ENCODE measurements at regions not wholly inside any gene's neighbourhood (a gene's known extent, or its start where the extent isn't known, plus 50 kb on each side); places are given as distances from the start of the nearest gene placed in this dataset.
"Not testable (repeated sequence)": the region's sequence is repeated elsewhere in the genome, so short reads cannot be mapped to it uniquely, and the experiment has no call there.

DNA sequence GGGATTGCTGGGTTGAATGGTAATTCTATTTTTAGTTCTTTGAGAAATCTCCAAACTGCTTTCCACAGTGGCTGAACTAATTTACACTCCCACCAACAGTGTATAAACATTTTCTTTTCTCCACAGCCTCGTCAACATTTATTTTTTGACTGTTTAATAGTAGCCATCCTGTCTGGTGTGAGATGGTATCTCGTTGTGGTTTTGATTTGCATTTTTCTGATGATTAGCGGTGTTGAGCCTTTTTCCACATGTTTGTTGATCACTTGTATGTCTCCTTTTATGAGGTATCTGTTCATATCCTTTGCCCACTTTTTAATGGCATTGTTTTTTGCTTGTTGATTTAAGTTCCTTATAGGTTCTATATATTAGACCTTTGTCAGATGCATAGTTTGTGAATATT lies 85.1 kb upstream of the SMAD3 start:
- H3K4me3 ChIP-seq; H3K36me3 ChIP-seq; intact Hi-C loops (cut with DNase I; ENCODE audit: low total_unique reads); H3K9me3 ChIP-seq; H3K4me1 ChIP-seq; DNase-seq; H3K27me3 ChIP-seq; H3K27ac ChIP-seq; in situ Hi-C loops (cut with MboI; ENCODE audit: low pct_ligation_motif_present in 1 of 4, low pct_unique_long_range_greater_than_20kb in 1 of 4, low sequenced_read_pairs in 3 of 4): not testable (repeated sequence)
- 45% methylated on average over 2 to 3 of the region's 3 CpGs for WGBS, 2 donors (ENCODE audit: low coverage in 1 of 2)

DNA sequence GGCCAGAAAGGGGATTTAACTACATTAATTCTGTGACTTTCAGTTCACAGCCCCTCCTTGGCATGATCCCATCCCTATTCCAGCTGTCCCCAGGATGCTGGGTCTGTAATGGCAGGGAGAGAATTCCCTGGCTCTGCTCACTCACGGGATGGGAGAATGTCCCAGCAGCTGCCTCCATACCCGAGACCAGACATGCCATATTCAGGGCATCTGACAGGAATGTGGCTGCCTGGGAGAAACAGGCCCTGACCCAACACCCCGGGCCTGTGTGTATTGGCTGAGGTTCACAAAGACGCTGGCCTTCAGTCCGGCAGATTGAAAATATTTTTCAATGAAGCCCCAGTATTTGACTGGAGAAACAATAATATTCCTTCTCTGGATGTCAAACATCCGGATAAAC lies 83.6 kb upstream of the SMAD3 start:
- Histone ChIP-seq H3K4me1 (no peaks in the 10 kb centered on the region), H3K9me3 (no peaks in the 10 kb centered on the region), H3K36me3 (no peaks in the 10 kb centered on the region), H3K27me3 (no peaks in the 10 kb centered on the region), H3K4me3 (no peak overlapping the region), H3K27ac (no peak overlapping the region)
- in situ Hi-C loops (cut with MboI; ENCODE audit: low pct_ligation_motif_present in 1 of 4, low pct_unique_long_range_greater_than_20kb in 1 of 4, low sequenced_read_pairs in 3 of 4), result no loop called here
- 82% methylated on average over 6 of the region's 6 CpGs; no CpG with 5 or more reads in 1 of the 2 donors for WGBS, 2 donors (ENCODE audit: low coverage in 1 of 2)
- no peak for DNase-seq
- TF ChIP-seq POLR2AphosphoS5 (IDR thresholded peaks at IDR 0.05) (no peak), POLR2A (IDR thresholded peaks at IDR 0.05) (no peak), EP300 (IDR thresholded peaks at IDR 0.05; ENCODE audit: low read depth) (no peak)
- TF ChIP-seq, protein P1, sequence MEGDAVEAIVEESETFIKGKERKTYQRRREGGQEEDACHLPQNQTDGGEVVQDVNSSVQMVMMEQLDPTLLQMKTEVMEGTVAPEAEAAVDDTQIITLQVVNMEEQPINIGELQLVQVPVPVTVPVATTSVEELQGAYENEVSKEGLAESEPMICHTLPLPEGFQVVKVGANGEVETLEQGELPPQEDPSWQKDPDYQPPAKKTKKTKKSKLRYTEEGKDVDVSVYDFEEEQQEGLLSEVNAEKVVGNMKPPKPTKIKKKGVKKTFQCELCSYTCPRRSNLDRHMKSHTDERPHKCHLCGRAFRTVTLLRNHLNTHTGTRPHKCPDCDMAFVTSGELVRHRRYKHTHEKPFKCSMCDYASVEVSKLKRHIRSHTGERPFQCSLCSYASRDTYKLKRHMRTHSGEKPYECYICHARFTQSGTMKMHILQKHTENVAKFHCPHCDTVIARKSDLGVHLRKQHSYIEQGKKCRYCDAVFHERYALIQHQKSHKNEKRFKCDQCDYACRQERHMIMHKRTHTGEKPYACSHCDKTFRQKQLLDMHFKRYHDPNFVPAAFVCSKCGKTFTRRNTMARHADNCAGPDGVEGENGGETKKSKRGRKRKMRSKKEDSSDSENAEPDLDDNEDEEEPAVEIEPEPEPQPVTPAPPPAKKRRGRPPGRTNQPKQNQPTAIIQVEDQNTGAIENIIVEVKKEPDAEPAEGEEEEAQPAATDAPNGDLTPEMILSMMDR (IDR thresholded peaks at IDR 0.05), result no peak
- intact Hi-C loops (cut with DNase I; ENCODE audit: low total_unique reads), result no loop called here

DNA sequence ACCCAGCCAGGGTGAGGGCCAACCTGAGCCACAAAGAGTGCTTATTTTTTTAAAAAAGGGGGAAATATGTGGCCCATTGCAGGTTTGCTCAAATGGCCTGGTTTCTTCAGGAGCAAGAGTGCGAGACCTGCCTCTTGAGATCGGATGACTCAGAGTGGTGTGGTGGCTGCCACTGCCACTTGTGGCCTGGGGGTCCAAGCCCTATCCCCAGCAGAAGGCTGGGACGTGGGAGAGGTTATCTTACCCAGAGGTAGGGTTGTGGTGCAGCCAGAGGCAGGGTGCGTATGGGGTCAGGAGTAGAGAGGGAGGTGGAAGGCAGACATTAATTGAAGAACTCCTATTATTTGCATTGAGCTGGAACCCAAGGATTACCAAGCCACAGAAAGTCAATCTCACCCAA lies 83.2 kb upstream of the SMAD3 start:
- no peak overlapping the region for H3K27ac ChIP-seq
- 89% methylated on average over 4 of the region's 4 CpGs; no CpG with 5 or more reads in 1 of the 2 donors for WGBS, 2 donors (ENCODE audit: low coverage in 1 of 2)
- H3K4me3 ChIP-seq, result no peak overlapping the region
- DNase-seq, result no peak
- intact Hi-C loops (cut with DNase I; ENCODE audit: low total_unique reads), result no loop called here
- H3K27me3 ChIP-seq, result no peaks in the 10 kb centered on the region
- H3K36me3 ChIP-seq, result no peaks in the 10 kb centered on the region
- TF ChIP-seq POLR2AphosphoS5 (IDR thresholded peaks at IDR 0.05), result no peak
- no peak for TF ChIP-seq EP300 (IDR thresholded peaks at IDR 0.05; ENCODE audit: low read depth)
- no peak for TF ChIP-seq POLR2A (IDR thresholded peaks at IDR 0.05)
- H3K9me3 ChIP-seq, result no peaks in the 10 kb centered on the region
- H3K4me1 ChIP-seq, result no peaks in the 10 kb centered on the region
- in situ Hi-C loops (cut with MboI; ENCODE audit: low pct_ligation_motif_present in 1 of 4, low pct_unique_long_range_greater_than_20kb in 1 of 4, low sequenced_read_pairs in 3 of 4), result no loop called here

DNA sequence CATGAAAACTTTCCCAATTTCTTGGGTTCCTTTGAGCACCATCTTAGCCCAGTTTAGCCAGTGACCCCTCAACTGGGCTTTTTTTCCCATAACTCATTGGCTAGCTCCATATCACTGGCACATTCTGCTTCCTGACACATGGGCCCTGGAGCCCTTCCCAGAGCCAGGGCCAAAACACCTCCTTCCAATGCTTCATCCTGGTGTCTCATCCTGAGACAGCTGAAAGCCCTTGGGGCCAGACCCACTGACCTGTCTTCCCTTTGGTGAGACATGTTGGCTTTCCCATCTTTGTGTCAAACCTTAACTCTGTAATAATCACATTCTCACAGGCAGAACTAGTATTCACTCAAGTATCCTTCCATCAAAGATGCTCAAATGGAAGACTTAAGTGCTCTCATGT lies 82.6 kb upstream of the SMAD3 start:
- H3K27me3 ChIP-seq, result no peaks in the 10 kb centered on the region
- H3K4me3 ChIP-seq, result no peak overlapping the region
- DNase-seq, result no peak
- no peaks in the 10 kb centered on the region for H3K36me3 ChIP-seq
- in situ Hi-C loops (cut with MboI; ENCODE audit: low pct_ligation_motif_present in 1 of 4, low pct_unique_long_range_greater_than_20kb in 1 of 4, low sequenced_read_pairs in 3 of 4) (no loop called here), intact Hi-C loops (cut with DNase I; ENCODE audit: low total_unique reads) (no loop called here)
- H3K27ac ChIP-seq, result no peak overlapping the region
- TF ChIP-seq POLR2A (IDR thresholded peaks at IDR 0.05) (no peak), POLR2AphosphoS5 (IDR thresholded peaks at IDR 0.05) (no peak), EP300 (IDR thresholded peaks at IDR 0.05; ENCODE audit: low read depth) (no peak)
- TF ChIP-seq, protein P1 (IDR thresholded peaks at IDR 0.05), result no peak
- H3K9me3 ChIP-seq, result no peaks in the 10 kb centered on the region
- H3K4me1 ChIP-seq, result no peaks in the 10 kb centered on the region

DNA sequence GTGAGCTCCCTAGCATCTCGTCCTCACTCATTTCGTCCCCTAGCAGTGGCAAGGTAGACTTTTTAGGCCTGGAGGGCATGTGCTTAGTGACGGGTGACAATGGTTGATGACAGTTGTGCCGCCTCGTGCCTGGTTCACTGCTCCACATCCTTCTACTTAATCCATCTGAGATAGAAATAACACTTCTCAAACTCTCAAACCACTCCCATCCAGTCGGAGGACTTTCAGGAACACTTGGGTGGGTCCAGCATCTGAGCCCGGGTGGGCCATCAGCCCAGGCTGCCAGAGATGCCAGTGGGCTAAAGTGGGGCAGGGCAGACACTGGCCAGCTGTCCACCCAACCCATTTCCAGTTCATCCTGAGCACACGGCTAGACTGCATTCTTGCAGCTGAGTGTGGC lies 79.7 kb upstream of the SMAD3 start:
- in situ Hi-C loops (cut with MboI; ENCODE audit: low pct_ligation_motif_present in 1 of 4, low pct_unique_long_range_greater_than_20kb in 1 of 4, low sequenced_read_pairs in 3 of 4) (no loop called here), intact Hi-C loops (cut with DNase I; ENCODE audit: low total_unique reads) (no loop called here)
- H3K4me1 ChIP-seq, result no peaks in the 10 kb centered on the region
- no peaks in the 10 kb centered on the region for H3K27me3 ChIP-seq
- 75 to 82% methylated on average over 2 to 8 of the region's 8 CpGs for WGBS, 2 donors (ENCODE audit: low coverage in 1 of 2)
- H3K27ac ChIP-seq, result no peak overlapping the region
- H3K4me3 ChIP-seq, result no peak overlapping the region
- TF ChIP-seq POLR2A (IDR thresholded peaks at IDR 0.05) (no peak), EP300 (IDR thresholded peaks at IDR 0.05; ENCODE audit: low read depth) (no peak), POLR2AphosphoS5 (IDR thresholded peaks at IDR 0.05) (no peak)
- TF ChIP-seq, protein P1 (IDR thresholded peaks at IDR 0.05), result no peak
- H3K9me3 ChIP-seq, result no peaks in the 10 kb centered on the region
- no peaks in the 10 kb centered on the region for H3K36me3 ChIP-seq
- DNase-seq, result no peak

Measured in transverse colon (tissue), 4 donors.